ENCODE measurements at regions not wholly inside any gene's neighbourhood (a gene's known extent, or its start where the extent isn't known, plus 50 kb on each side); places are given as distances from the start of the nearest gene placed in this dataset.

- no peaks in the 10 kb centered on the region for H3K27me3 ChIP-seq (ENCODE audit: control insufficient read depth, low read length)
- no peaks in the 10 kb centered on the region for H3K9me2 ChIP-seq (replicated peaks; ENCODE audit: control insufficient read depth, low read length)
- H4K20me1 ChIP-seq (ENCODE audit: control insufficient read depth, insufficient read depth, low read depth, low read length): no peaks in the 10 kb centered on the region
- H3K27ac ChIP-seq (ENCODE audit: low read depth, low read length): no peak overlapping the region
- TF ChIP-seq EZH2phosphoT487 (IDR thresholded peaks at IDR 0.05; ENCODE audit: borderline replicate concordance, low read length): no peak
- TF ChIP-seq, protein P1, sequence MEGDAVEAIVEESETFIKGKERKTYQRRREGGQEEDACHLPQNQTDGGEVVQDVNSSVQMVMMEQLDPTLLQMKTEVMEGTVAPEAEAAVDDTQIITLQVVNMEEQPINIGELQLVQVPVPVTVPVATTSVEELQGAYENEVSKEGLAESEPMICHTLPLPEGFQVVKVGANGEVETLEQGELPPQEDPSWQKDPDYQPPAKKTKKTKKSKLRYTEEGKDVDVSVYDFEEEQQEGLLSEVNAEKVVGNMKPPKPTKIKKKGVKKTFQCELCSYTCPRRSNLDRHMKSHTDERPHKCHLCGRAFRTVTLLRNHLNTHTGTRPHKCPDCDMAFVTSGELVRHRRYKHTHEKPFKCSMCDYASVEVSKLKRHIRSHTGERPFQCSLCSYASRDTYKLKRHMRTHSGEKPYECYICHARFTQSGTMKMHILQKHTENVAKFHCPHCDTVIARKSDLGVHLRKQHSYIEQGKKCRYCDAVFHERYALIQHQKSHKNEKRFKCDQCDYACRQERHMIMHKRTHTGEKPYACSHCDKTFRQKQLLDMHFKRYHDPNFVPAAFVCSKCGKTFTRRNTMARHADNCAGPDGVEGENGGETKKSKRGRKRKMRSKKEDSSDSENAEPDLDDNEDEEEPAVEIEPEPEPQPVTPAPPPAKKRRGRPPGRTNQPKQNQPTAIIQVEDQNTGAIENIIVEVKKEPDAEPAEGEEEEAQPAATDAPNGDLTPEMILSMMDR (IDR thresholded peaks at IDR 0.05; ENCODE audit: low read depth, low read length, poor library complexity, severe bottlenecking): no peak
- no peaks in the 10 kb centered on the region for H3K79me2 ChIP-seq (ENCODE audit: control insufficient read depth, low read length)
- H3F3A ChIP-seq (ENCODE audit: control insufficient read depth, insufficient read depth): no peaks in the 10 kb centered on the region
- H3K4me1 ChIP-seq (ENCODE audit: control insufficient read depth, low read length): no peaks in the 10 kb centered on the region
- H3K36me3 ChIP-seq (ENCODE audit: control insufficient read depth, low read length): no peaks in the 10 kb centered on the region
- no peak overlapping the region for H3K4me3 ChIP-seq (ENCODE audit: low read length)
- H3K4me2 ChIP-seq (ENCODE audit: low read length): no peak overlapping the region
- H3K9me3 ChIP-seq (ENCODE audit: control insufficient read depth, insufficient read depth, low read length): 0 out of 2 replicates have a peak, but pooled peaks cover 3% of the 10 kb centered on the region
Observed at GRCh38 chr5:93206203-93206602, 374.8 kb downstream of the NR2F1-AS1 start.

- Histone ChIP-seq H3K9me2 (replicated peaks; ENCODE audit: control insufficient read depth, low read length) (no peaks in the 10 kb centered on the region), H3K27ac (ENCODE audit: low read depth, low read length) (no peak overlapping the region), H3K27me3 (ENCODE audit: control insufficient read depth, low read length) (no peaks in the 10 kb centered on the region), H3F3A (ENCODE audit: control insufficient read depth, insufficient read depth) (no peaks in the 10 kb centered on the region), H3K4me1 (ENCODE audit: control insufficient read depth, low read length) (no peaks in the 10 kb centered on the region), H3K4me3 (ENCODE audit: low read length) (no peak overlapping the region), H3K9me3 (ENCODE audit: control insufficient read depth, insufficient read depth, low read length) (no peaks in the 10 kb centered on the region), H3K4me2 (ENCODE audit: low read length) (no peak overlapping the region), H3K79me2 (ENCODE audit: control insufficient read depth, low read length) (no peaks in the 10 kb centered on the region), H3K36me3 (ENCODE audit: control insufficient read depth, low read length) (no peaks in the 10 kb centered on the region), H4K20me1 (ENCODE audit: control insufficient read depth, insufficient read depth, low read depth, low read length) (no peaks in the 10 kb centered on the region)
- no peak for TF ChIP-seq EZH2phosphoT487 (IDR thresholded peaks at IDR 0.05; ENCODE audit: borderline replicate concordance, low read length)
- TF ChIP-seq, protein P1 (IDR thresholded peaks at IDR 0.05; ENCODE audit: low read depth, low read length, poor library complexity, severe bottlenecking): no peak
Observed at GRCh38 chr5:93201061-93201460, 380.0 kb downstream of the NR2F1-AS1 start.

DNA sequence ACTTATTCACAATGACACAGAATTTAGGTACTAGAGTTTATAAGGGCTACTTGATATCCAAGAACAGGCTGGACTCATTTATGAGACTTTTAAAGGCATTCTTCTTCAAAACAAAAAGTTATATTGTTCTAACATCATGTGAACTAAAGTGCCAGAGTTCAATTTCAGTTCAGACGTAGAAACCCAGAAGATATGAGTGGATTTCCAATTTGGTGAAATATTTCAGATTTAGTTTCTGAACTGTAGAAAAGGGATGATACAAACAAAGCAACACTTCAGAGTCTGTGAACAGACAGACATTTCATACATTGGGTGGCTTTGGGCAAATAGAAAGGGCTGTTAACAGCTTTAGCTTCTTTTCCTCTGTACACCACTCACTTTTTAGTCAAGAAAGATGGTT, 384.0 kb downstream of the NR2F1-AS1 start:
- Histone ChIP-seq H3K4me2 (ENCODE audit: low read length) (no peak overlapping the region), H3K9me2 (replicated peaks; ENCODE audit: control insufficient read depth, low read length) (no peaks in the 10 kb centered on the region), H3K9me3 (ENCODE audit: control insufficient read depth, insufficient read depth, low read length) (no peaks in the 10 kb centered on the region), H3K4me1 (ENCODE audit: control insufficient read depth, low read length) (no peaks in the 10 kb centered on the region), H3K27ac (ENCODE audit: low read depth, low read length) (no peak overlapping the region), H3K27me3 (ENCODE audit: control insufficient read depth, low read length) (no peaks in the 10 kb centered on the region), H3K36me3 (ENCODE audit: control insufficient read depth, low read length) (no peaks in the 10 kb centered on the region), H3F3A (ENCODE audit: control insufficient read depth, insufficient read depth) (no peaks in the 10 kb centered on the region), H3K4me3 (ENCODE audit: low read length) (no peak overlapping the region), H3K79me2 (ENCODE audit: control insufficient read depth, low read length) (no peaks in the 10 kb centered on the region), H4K20me1 (ENCODE audit: control insufficient read depth, insufficient read depth, low read depth, low read length) (no peaks in the 10 kb centered on the region)
- TF ChIP-seq EZH2phosphoT487 (IDR thresholded peaks at IDR 0.05; ENCODE audit: borderline replicate concordance, low read length): no peak
- TF ChIP-seq, protein P1 (IDR thresholded peaks at IDR 0.05; ENCODE audit: low read depth, low read length, poor library complexity, severe bottlenecking): no peak

All from DOHH2 (cell line).